H54 (cell line): ENCODE measurements at regions not wholly inside any gene's neighbourhood (a gene's known extent, or its start where the extent isn't known, plus 50 kb on each side); places are given as distances from the start of the nearest gene placed in this dataset.
"Not testable (repeated sequence)": the region's sequence is repeated elsewhere in the genome, so short reads cannot be mapped to it uniquely, and the experiment has no call there.

Source experiments
- DNase-seq: peaks from one replicate; pipeline ENCODE4 v3.0.0; 2011; ENCODE audit warnings: low spot score, mixed read lengths; ENCODE audit not compliant: insufficient read length
- FAIRE-seq: peaks from 3 replicates; lab custom pipeline; 2011; peaks lifted over from hg19 to GRCh38; lab: Jason Lieb, UNC
- POLR2A ChIP-seq: IDR thresholded peaks from 2 replicates; pipeline ENCODE4 v1.6.1; 2011; ENCODE audit warnings: low read depth, mild to moderate bottlenecking, low read length

DNA sequence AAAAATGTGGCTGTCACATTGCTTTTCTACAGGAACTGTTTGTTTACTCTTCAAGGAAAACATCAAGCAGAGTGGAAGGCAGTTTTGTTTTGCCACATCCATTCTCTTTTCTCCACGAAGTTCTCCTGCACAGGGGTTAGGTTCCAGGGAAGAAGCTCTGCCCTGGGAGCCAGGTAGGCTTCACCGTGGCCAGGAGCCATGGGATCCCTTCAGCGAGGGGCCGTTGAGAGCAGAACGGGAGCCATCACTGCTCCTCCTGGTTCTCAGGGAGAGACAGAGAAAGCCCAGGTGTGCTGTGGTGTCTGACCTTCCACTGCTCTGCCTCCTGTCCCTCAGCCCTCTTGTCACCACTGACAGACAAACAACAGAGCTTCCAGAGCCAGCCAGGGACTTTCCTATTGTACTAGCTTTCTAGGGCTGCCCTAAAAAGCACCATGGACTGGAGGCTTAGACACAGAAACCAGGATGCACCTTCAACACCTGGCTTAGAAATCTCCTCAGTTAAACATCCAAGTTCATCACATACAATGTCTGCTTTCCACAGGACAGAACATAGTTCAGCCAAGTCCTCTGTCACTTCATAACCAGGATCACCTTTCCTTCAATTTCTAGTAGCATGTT lies 75.6 kb upstream of the SLC22A23 start:
- TF ChIP-seq POLR2A, result no peak
- DNase-seq (no peak), FAIRE-seq (no peak)

DNA sequence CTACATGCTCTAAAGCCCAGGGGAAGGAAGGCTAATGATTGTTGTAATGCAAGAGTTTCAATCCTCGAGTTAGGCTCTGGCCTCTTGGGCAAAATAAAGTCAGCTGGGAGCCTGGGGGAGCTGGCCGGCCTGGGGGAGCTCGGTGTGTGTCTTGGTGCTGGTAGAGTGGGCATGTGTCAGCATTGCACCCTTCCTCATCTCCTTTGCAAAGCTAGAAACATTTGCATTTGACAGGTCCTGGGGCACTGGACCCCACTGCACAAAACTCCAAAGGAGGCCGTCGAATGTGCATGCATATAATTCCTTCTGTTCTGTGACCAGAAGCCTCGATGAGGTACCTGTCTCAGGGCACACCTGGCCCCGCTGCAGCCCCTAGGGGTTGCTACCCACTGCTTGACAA lies 74.6 kb upstream of the SLC22A23 start:
- no peak for TF ChIP-seq POLR2A
- FAIRE-seq (no peak), DNase-seq (no peak)

DNA sequence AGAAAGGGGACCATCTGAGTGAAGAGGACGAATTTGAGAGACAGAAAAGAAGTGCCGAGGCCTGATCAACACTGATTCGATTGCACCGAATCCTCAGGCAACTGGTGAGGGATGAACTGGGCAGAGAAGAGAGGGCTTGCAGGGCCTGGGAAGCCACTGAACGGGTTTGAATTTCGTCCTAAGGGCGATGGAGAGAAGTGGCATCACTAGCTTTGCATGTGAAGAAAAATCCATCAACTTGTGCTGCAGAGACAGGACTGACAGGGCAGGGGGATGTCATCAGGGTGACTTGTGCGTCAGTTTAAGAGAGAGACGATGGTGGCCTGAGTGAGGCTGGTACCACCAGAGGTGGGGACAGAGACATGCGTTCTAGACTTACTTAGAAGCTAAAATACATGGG lies 73.7 kb upstream of the SLC22A23 start:
- DNase-seq (no peak), FAIRE-seq (no peak)
- no peak for TF ChIP-seq POLR2A

DNA sequence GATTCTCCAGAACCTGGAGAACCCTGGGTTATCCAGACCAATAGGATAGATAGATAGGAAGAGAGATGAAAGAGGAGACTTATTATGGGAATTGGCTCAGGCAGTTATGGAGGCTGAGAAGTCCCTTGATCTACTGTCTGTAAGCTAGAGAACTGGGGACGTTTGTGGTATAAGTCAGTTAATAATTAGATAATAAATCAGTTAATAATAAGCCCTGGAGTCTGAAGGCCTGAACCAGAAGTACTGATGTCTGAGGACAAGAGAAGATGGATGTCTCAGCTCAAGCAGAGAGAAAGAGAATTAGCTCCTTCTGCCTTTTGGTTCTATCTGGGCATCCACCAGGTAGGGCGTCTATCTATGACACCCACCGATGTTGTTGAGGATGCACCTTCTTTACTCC lies 72.9 kb upstream of the SLC22A23 start:
- TF ChIP-seq POLR2A, result no peak
- FAIRE-seq (no peak), DNase-seq (no peak)

DNA sequence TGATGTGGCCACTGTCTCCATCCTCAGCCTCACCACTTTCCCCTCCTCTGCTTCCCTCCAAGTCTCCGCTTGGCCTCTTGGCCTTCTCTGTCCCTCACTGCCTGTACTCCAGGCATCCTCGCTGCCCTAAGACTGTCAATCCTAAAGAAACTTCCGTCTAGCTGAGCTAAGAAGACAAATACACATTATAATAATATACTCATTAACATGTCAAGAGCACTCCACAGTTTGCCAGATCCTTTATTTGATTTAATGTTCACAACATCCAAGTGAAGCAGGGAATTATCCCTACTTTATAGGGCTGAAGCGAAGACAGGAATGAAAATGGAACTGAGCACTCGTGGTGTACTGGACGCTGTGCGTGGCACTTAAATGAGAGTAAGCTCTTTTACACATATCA lies 72.4 kb upstream of the SLC22A23 start:
- FAIRE-seq, result no peak
- DNase-seq, result no peak
- no peak for TF ChIP-seq POLR2A

DNA sequence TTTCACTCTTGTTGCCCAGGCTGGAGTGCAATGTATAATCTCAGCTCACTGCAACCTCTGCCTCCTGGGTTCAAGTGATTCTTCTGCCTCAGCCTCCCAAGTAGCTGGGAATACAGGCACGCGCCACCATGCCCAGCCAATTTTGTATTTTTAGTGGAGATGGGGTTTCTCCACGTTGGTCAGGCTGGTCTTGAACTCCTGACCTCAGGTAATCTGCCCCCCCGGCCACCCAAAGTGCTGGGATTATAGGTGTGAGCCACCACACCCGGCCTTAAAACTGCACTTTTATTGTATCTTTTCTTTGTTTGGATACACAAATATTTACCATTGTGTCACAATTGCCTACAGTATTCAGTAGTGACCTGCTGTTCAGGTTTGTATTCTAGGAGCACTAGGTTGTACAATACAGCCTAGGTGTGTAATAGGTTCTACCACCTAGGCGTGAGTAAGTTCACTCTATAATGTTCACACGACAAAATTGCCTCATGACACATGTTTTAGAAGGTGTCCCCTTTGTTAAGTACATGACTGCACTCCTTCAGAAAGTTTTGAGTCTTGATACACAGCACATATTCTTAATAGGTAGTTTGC lies 71.3 kb upstream of the SLC22A23 start:
- not testable (repeated sequence) for DNase-seq, FAIRE-seq

DNA sequence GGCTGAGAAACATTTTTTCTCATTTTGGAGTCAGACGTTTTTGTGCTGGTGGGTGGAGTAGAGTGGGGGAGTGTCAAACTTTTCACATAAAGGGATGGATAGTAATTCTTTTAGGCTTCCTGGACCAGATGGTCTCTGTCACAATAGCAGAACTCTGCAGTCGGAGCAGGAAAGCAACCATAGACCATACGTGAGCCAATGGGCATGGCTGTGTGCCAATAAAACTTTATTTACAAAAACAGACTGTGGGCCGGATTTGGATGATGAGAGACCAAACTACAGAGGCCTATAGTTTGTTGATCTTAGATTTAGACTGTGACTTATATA lies 70.8 kb upstream of the SLC22A23 start:
- FAIRE-seq (no peak), DNase-seq (no peak)

DNA sequence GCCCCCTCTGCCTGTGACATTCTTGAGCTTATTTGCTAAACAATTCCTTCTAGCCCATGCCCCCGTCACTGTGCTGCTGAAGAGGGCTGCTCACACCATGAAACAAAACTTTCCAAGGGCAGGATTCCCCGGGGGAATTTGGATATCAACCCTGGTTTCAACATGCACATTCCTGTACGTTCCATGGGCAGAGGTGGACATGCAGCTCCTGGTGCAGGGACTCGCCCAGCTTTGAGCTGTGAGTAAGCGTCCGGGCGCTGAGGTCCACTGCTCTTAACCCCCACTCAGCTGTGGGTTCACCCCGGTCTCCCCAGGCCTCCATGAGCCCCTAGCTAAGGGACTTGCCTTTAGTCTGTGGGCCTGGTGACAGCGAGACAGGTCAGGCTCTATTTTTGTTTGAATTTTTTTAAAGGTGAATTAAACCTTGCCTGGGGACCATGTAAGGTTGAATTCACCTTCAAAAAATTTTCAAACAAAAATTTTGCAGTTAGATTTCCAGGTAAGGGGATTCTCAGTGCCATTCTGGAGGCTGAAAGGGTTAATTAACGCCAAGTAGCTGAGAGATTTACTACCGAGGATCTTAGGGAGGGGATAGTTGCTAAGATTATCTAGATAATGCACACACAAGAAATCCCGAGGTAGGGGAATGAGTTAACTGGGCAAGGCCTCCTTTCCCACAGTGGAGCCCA lies 70.3 kb upstream of the SLC22A23 start:
- no peak for FAIRE-seq
- no peak for TF ChIP-seq POLR2A

More for the DNA sequence above, 70.8 kb upstream of the SLC22A23 start:
- TF ChIP-seq POLR2A, result no peak

DNA sequence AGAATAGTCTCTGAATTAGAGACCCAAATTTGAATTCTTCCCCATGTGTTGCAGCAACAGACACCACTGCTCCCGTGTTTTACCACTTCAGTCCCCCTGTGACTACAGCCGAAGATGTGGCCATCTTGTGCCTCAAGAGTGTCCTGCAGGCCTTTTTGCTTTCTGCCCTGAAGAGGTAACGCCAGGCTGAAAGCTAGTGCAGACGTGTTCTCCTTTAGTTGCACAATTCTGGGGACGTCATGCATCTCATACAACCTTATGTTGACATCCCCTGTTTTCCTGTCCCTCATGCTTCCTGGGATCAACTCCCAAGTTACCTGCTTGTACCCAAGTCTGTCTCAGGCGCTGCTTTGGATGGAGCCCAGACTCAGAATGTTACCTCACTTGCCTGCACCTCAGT lies 69.1 kb upstream of the SLC22A23 start:
- TF ChIP-seq POLR2A, result no peak
- DNase-seq, result no peak
- FAIRE-seq, result no peak

More for the DNA sequence above, 70.3 kb upstream of the SLC22A23 start:
- DNase-seq, result no peak

DNA sequence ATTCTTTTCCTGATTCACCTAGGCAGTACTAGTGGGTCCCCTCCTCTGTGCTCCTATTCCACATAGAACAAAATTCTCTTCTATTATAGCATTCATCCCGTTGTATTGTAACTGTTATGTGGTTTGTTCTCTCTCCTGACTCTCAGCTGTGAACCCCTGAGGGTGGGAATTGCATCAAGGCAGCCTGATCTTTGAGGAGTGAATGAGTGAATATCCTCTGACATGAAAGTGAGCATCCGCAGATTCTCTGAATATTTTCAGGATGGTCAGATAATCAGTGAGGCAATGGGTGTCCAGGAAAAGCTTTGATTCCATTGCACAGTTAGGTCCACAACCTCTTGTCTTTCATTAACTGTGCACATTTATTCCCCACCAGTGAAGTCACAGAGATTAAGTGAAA lies 67.6 kb upstream of the SLC22A23 start:
- FAIRE-seq (no peak), DNase-seq (no peak)
- no peak for TF ChIP-seq POLR2A

DNA sequence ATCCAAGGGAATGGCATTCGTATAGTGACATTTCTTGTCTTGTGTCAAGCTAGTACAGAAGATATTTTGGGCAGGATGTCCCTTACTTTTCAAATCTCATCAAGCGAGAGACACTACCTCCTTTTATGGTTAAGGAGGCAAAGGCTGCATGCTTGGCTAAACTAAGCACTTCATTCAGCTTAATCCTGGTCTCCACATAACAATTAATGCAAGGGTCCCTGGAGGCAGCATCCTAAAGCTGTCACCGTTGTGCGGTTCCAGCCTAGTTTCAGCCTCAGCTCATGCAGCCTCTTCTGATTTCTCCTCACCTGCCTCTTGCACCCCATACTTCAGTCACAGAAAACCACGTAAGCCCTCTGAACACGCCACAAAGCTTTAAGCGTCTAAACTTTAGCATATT lies 67.1 kb upstream of the SLC22A23 start:
- no peak for FAIRE-seq
- no peak for TF ChIP-seq POLR2A
- no peak for DNase-seq

DNA sequence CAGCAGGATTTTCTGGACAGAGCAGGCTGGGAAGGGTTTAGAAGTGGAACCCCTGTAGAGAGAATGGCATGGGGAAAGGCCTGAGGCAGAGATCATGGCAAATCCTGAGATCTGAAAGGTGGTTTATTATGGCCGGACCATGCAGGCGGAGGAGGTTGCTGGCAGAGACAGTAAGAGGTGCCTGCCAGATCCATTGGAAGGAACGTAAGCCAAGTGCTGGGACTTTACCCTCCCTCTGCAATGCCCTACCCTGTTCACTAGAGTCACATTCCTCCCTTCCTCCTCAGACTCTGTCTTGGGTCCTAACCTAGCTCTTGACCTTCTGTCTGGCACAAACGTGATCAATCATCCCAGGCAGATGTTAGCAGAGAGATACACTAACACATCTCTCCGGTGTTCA lies 66.4 kb upstream of the SLC22A23 start:
- FAIRE-seq, result no peak

DNA sequence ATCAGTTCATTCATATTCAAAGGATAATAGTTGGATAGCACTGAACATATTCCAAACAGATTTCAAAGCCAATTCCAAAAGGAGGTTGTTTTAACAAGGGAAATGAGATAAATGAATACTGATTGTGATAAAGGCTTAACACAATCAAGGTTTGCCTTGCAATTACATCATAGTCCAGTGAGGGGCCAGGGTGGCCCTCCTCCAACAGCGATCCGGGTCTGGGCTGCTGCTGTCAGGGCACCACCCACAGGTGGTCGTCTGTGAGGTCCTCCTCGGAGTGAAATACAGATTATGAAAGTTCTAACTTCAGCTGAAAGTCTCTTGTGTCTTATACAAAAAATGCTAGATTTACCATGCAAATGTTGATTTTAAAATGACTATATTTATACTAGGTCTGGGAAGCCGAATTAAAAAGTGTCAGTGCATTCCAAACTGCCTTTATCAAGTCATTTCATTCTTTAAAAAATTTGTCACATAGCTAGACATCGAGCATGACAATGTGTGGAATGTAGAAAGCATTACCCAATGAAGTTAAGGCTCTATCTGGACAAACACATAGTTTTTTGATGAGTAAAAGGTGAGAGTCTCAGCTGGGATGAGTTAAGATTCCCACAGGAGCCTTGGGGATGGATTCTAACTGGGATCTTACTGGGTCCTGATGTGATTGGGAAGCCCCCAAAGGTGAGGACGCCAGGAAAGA lies 65.9 kb upstream of the SLC22A23 start:
- DNase-seq, result peak; percentile 41
- no peak for FAIRE-seq
- no peak for TF ChIP-seq POLR2A

More for the DNA sequence above, 66.4 kb upstream of the SLC22A23 start:
- no peak for DNase-seq
- no peak for TF ChIP-seq POLR2A

DNA sequence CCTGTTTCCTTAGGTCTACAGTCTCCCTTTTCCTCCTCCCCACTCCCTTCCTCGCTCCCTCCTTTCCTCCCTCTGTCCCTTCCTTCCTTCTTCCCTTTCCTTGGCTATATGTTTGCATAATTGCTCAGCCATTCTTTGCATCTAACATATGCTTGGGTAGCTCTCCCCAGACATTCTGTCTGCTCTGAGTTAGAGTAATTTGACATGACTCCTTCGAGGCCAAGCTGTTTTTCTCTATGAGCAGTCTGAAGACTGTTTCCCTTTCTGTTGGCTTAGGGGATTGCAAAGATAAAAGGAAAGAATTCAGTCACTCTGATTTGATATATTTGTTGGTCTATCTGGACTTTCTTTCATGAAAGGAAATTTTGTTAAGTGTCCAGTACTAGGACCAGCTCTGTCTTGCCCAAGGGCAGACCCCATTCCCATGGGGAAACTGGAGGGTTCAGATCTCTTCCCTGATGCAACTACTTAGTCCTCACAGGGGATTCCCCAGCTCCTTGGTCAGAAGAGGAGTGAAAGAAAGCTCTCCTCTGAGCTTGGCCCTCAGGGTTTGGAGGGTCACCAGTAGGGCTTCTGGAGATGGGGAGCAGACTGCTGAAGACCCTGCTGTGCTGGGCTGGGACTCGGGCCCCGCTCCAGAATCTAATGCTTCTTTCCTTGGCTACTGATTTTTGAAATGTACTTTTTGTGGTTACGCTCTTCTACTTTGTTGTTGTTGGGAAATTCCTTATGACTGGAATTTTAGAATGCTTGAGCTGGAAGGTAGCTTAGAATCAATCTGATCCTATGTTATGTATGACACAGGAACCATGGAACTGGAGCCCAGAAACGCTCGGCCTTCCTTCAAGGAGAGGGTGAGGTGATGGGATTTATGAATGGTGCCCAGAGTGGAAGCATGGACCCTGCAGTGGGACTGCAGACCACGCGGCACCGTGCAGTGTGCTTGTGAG lies 63.7 kb upstream of the SLC22A23 start:
- no peak for DNase-seq
- TF ChIP-seq POLR2A, result no peak
- no peak for FAIRE-seq
